ENCODE measurements at regions not wholly inside any gene's neighbourhood (a gene's known extent, or its start where the extent isn't known, plus 50 kb on each side); places are given as distances from the start of the nearest gene placed in this dataset.

- BruUV-seq (replicated peaks) = no TSS peak
- DNase-seq (ENCODE audit: low read depth, low spot score) (no peak), FAIRE-seq (no peak), ATAC-seq (no peak)
- no peaks in the 10 kb centered on the region for H3K36me3 ChIP-seq (ENCODE audit: control insufficient read depth in 2 of 2, insufficient read depth in 2 of 2, low read length in 1 of 2)
- POLR2A ChIA-PET = no interaction called here
- H3K9ac ChIP-seq (ENCODE audit: control insufficient read depth, insufficient read depth, low read length) = no peak overlapping the region
- intact Hi-C loops (cut with micrococcal nuclease; ENCODE audit: unreplicated experiment) (no loop called here), in situ Hi-C loops (cut with MboI) (no loop called here)
- CTCF ChIA-PET = no interaction called here
- no peak overlapping the region for H3K27ac ChIP-seq (ENCODE audit: control insufficient read depth, insufficient read depth)
- H2AFZ ChIP-seq (ENCODE audit: control insufficient read depth, low read depth, low read length) = no peak overlapping the region
- RAD21 ChIA-PET (ENCODE audit: unreplicated experiment) = no interaction called here
- no peak overlapping the region for H3K4me3 ChIP-seq
- peaks cover 1% of the 10 kb centered on the region; the same call in 1 of the 3 replicates for H3K9me3 ChIP-seq (replicated peaks; ENCODE audit: control insufficient read depth, insufficient read depth, low read length)
- H3K79me2 ChIP-seq (ENCODE audit: control insufficient read depth, insufficient read depth, low read length) = no peaks in the 10 kb centered on the region
- SMC1A ChIA-PET (ENCODE audit: uncharacterized antibody, unreplicated experiment) = no interaction called here
- no peaks in the 10 kb centered on the region for H3K27me3 ChIP-seq (replicated peaks in 1 of 2; ENCODE audit: control insufficient read depth in 2 of 2, insufficient read depth in 2 of 2, low read length in 1 of 2)
- no peak overlapping the region for H3K4me2 ChIP-seq (ENCODE audit: control insufficient read depth, insufficient read depth)
- H4K20me1 ChIP-seq (ENCODE audit: control insufficient read depth, insufficient read depth) = no peaks in the 10 kb centered on the region
- TF ChIP-seq IKZF2 (IDR thresholded peaks at IDR 0.05) (no peak), IRF3 (IDR thresholded peaks at IDR 0.05) (no peak), MYB (IDR thresholded peaks at IDR 0.05; ENCODE audit: borderline replicate concordance, low read depth, low read length) (no peak), YY1 (IDR thresholded peaks at IDR 0.05; ENCODE audit: low read depth, low read length) (no peak)
- 51% methylated on average over 4 of the region's 4 CpGs for WGBS (ENCODE audit: insufficient coverage, insufficient replicate concordance, low lambda C conversion rate, missing lambda C conversion rate)
- no peaks in the 10 kb centered on the region for H3K4me1 ChIP-seq (ENCODE audit: control insufficient read depth, insufficient read depth, low read length)
These were observed 189.8 kb upstream of the RBMS3 start for GRCh38 chr3:29090912-29091597.

- Histone ChIP-seq H3K9me3 (replicated peaks; ENCODE audit: control insufficient read depth, insufficient read depth, low read length) (peaks cover 1% of the 10 kb centered on the region; the same call in 1 of the 3 replicates), H4K20me1 (ENCODE audit: control insufficient read depth, insufficient read depth) (no peaks in the 10 kb centered on the region), H3K27ac (ENCODE audit: control insufficient read depth, insufficient read depth) (no peak overlapping the region), H3K4me3 (no peak overlapping the region), H3K27me3 (replicated peaks in 1 of 2; ENCODE audit: control insufficient read depth in 2 of 2, insufficient read depth in 2 of 2, low read length in 1 of 2) (no peaks in the 10 kb centered on the region), H2AFZ (ENCODE audit: control insufficient read depth, low read depth, low read length) (no peak overlapping the region), H3K4me1 (ENCODE audit: control insufficient read depth, insufficient read depth, low read length) (no peaks in the 10 kb centered on the region), H3K36me3 (ENCODE audit: control insufficient read depth in 2 of 2, insufficient read depth in 2 of 2, low read length in 1 of 2) (no peaks in the 10 kb centered on the region), H3K9ac (ENCODE audit: control insufficient read depth, insufficient read depth, low read length) (no peak overlapping the region), H3K79me2 (ENCODE audit: control insufficient read depth, insufficient read depth, low read length) (no peaks in the 10 kb centered on the region), H3K4me2 (ENCODE audit: control insufficient read depth, insufficient read depth) (no peak overlapping the region)
- in situ Hi-C loops (cut with MboI) (no loop called here), intact Hi-C loops (cut with micrococcal nuclease; ENCODE audit: unreplicated experiment) (no loop called here)
- no peak for ATAC-seq
- POLR2A ChIA-PET = no interaction called here
- 19% methylated on average over 2 of the region's 2 CpGs for WGBS (ENCODE audit: insufficient coverage, insufficient replicate concordance, low lambda C conversion rate, missing lambda C conversion rate)
- RAD21 ChIA-PET (ENCODE audit: unreplicated experiment) = no interaction called here
- SMC1A ChIA-PET (ENCODE audit: uncharacterized antibody, unreplicated experiment) = no interaction called here
- no peak for DNase-seq (ENCODE audit: low read depth, low spot score)
- CTCF ChIA-PET = no interaction called here
- FAIRE-seq = no peak
- no peak for TF ChIP-seq E2F8 (IDR thresholded peaks at IDR 0.05; ENCODE audit: low read depth, partially characterized antibody)
- no TSS peak for BruUV-seq (replicated peaks)
These were observed 189.2 kb upstream of the RBMS3 start for GRCh38 chr3:29091599-29092189.

All from GM12878 (cell line).